ENCODE measurements at regions not wholly inside any gene's neighbourhood (a gene's known extent, or its start where the extent isn't known, plus 50 kb on each side); places are given as distances from the start of the nearest gene placed in this dataset.

DNA sequence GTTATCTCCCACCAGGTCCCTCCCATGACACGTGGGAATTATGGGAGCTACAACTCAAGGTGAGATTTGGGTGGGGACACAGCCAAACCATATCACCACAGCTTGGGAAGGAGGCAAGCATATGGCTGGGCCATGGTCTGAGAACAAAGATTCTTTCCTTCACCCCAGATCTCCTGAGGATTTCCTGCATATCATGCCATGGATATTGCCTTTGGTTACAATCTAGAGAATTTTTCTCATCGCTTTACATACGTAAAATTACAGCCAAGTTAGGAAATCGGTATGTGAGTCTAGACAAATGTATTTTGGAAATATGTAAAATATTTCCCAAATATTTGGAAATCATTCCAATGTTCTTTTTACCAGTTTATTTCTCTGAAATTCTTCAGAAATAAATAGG is 398.3 kb downstream of the RFC3 start:
- no peak for TF ChIP-seq CTCF (IDR thresholded peaks at IDR 0.05)
- no peak for TF ChIP-seq POLR2A (IDR thresholded peaks at IDR 0.05)

All from thyroid gland (tissue), 4 donors.